DND-41 (cell line): ENCODE measurements at regions not wholly inside any gene's neighbourhood (a gene's known extent, or its start where the extent isn't known, plus 50 kb on each side); places are given as distances from the start of the nearest gene placed in this dataset.

Experiments used
- ATAC-seq: fragments of 200-7000 bp; cut with Tn5 transposase; 3 replicates; pipeline ENCODE4 v1.9.1; 2021; ENCODE audit warnings: low read depth; ENCODE audit not compliant: insufficient read depth
- DNase-seq: peaks from one replicate; pipeline ENCODE4 v3.0.0-alpha.2; 2020
- H2AFZ ChIP-seq: 2 replicates; pipeline ENCODE4 v1.6.0; 2012; ENCODE audit warnings: low read depth, low read length
- H3K27ac ChIP-seq: 2 replicates; pipeline ENCODE4 v1.5.1; 2012; ENCODE audit warnings: low read length, inconsistent platforms
- H3K27me3 ChIP-seq: fragments of 200-600 bp; sonication (generic); 2 replicates; pipeline ENCODE4 v1.6.0; 2012; ENCODE audit warnings: low read length, mild to moderate bottlenecking, inconsistent platforms; ENCODE audit not compliant: insufficient read depth, poor library complexity
- H3K36me3 ChIP-seq: 2 replicates; pipeline ENCODE4 v1.5.1; 2012; ENCODE audit warnings: low read length, inconsistent platforms; ENCODE audit not compliant: insufficient read depth
- H3K4me1 ChIP-seq: 2 replicates; pipeline ENCODE4 v1.5.1; 2012; ENCODE audit warnings: mild to moderate bottlenecking, low read length; ENCODE audit not compliant: insufficient read depth
- H3K4me2 ChIP-seq: 2 replicates; pipeline ENCODE4 v1.6.0; 2012; ENCODE audit warnings: mild to moderate bottlenecking, moderate library complexity, low read length, inconsistent platforms; ENCODE audit not compliant: insufficient read depth
- H3K4me3 ChIP-seq, 2 experiments: fragments of 200-600 bp in 1 of 2; shearing (Covaris generic) in 1 of 2; 2 replicates each; pipeline ENCODE4 v1.5.1; 2012 to 2016; ENCODE audit warnings: inconsistent platforms in 2 of 2, low read length in 2 of 2, mild to moderate bottlenecking in 2 of 2, low read depth in 1 of 2, moderate library complexity in 1 of 2
- H3K79me2 ChIP-seq: 2 replicates; pipeline ENCODE4 v1.6.0; 2012; ENCODE audit warnings: low read length, inconsistent platforms; ENCODE audit not compliant: insufficient read depth
- H3K9ac ChIP-seq: 2 replicates; pipeline ENCODE4 v1.6.0; 2012; ENCODE audit warnings: low read depth, mild to moderate bottlenecking, inconsistent platforms, low read length, moderate library complexity
- H3K9me3 ChIP-seq: 2 replicates; pipeline ENCODE4 v1.5.1; 2012; ENCODE audit warnings: low read length, moderate library complexity, mild to moderate bottlenecking, inconsistent platforms; ENCODE audit not compliant: insufficient read depth, severe bottlenecking
- H4K20me1 ChIP-seq: 2 replicates; pipeline ENCODE4 v1.6.0; 2012; ENCODE audit warnings: low read length; ENCODE audit not compliant: insufficient read depth
- EZH2 ChIP-seq: IDR thresholded peaks from 3 replicates; pipeline ENCODE4 v1.6.1; 2012; ENCODE audit warnings: borderline replicate concordance, low read depth, mild to moderate bottlenecking, moderate library complexity, low read length, inconsistent platforms; ENCODE audit not compliant: severe bottlenecking
- TF ChIP-seq, protein P1 (sequence below): IDR thresholded peaks from 2 replicates; pipeline ENCODE4 v1.5.1; 2012; ENCODE audit warnings: borderline replicate concordance, low read length, moderate library complexity, mild to moderate bottlenecking; ENCODE audit not compliant: poor library complexity, severe bottlenecking; ENCODE audit errors: extremely low read depth

- ATAC-seq = no peak
- TF ChIP-seq, protein P1, sequence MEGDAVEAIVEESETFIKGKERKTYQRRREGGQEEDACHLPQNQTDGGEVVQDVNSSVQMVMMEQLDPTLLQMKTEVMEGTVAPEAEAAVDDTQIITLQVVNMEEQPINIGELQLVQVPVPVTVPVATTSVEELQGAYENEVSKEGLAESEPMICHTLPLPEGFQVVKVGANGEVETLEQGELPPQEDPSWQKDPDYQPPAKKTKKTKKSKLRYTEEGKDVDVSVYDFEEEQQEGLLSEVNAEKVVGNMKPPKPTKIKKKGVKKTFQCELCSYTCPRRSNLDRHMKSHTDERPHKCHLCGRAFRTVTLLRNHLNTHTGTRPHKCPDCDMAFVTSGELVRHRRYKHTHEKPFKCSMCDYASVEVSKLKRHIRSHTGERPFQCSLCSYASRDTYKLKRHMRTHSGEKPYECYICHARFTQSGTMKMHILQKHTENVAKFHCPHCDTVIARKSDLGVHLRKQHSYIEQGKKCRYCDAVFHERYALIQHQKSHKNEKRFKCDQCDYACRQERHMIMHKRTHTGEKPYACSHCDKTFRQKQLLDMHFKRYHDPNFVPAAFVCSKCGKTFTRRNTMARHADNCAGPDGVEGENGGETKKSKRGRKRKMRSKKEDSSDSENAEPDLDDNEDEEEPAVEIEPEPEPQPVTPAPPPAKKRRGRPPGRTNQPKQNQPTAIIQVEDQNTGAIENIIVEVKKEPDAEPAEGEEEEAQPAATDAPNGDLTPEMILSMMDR = no peak
- no peak for TF ChIP-seq EZH2
- Histone ChIP-seq H3K4me2 (no peak overlapping the region), H3K27ac (no peak overlapping the region), H3K27me3 (no peaks in the 10 kb centered on the region), H3K79me2 (no peaks in the 10 kb centered on the region), H3K36me3 (no peaks in the 10 kb centered on the region), H4K20me1 (no peaks in the 10 kb centered on the region), H3K9me3 (no peaks in the 10 kb centered on the region), H3K4me3 (no peak overlapping the region), H2AFZ (no peak overlapping the region), H3K9ac (no peak overlapping the region), H3K4me1 (no peaks in the 10 kb centered on the region)
- no peak for DNase-seq
Observed at GRCh38 chr9:86529496-86530275, 175.5 kb upstream of the TUT7 start.

DNA sequence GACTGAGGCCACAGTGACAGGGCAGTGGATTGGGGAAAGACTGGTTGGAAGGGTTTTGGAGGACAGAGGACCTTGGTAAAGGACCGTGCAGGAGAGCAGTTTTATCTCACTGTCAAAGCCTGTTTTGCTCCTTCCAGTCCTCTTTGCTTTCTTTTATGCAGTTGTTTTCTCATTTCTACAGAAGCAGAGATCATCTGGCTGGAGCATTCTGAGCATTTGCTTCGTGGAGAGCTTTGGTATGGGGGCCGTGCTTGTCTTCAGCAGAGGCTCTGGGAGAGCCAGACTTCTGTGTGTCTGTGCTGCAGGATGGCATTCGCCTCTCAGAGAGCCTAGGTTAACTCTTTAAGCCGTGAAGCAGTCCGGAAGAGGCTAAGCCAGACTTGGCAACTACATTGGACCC is 171.8 kb upstream of the TUT7 start:
- Histone ChIP-seq H3K4me1 (no peaks in the 10 kb centered on the region), H2AFZ (no peak overlapping the region), H3K9ac (no peak overlapping the region), H3K79me2 (no peaks in the 10 kb centered on the region), H3K36me3 (no peaks in the 10 kb centered on the region), H3K4me2 (no peak overlapping the region), H3K27ac (no peak overlapping the region), H4K20me1 (no peaks in the 10 kb centered on the region), H3K9me3 (no peaks in the 10 kb centered on the region), H3K27me3 (no peaks in the 10 kb centered on the region), H3K4me3 (no peak overlapping the region)
- no peak for TF ChIP-seq EZH2
- TF ChIP-seq, protein P1 = no peak
- ATAC-seq (no peak), DNase-seq (no peak)

GRCh38 chr9:86525182-86525581 is 171.0 kb upstream of the TUT7 start:
- Histone ChIP-seq H3K9ac (no peak overlapping the region), H3K27me3 (no peaks in the 10 kb centered on the region), H4K20me1 (no peaks in the 10 kb centered on the region), H3K27ac (no peak overlapping the region), H3K36me3 (no peaks in the 10 kb centered on the region), H3K79me2 (no peaks in the 10 kb centered on the region), H3K4me2 (no peak overlapping the region), H3K4me1 (no peaks in the 10 kb centered on the region), H3K9me3 (no peaks in the 10 kb centered on the region), H3K4me3 (no peak overlapping the region), H2AFZ (no peak overlapping the region)
- TF ChIP-seq EZH2 = no peak
- TF ChIP-seq, protein P1 = no peak
- DNase-seq (no peak), ATAC-seq (no peak)
